GM13977 (cell line): ENCODE measurements at regions not wholly inside any gene's neighbourhood (a gene's known extent, or its start where the extent isn't known, plus 50 kb on each side); places are given as distances from the start of the nearest gene placed in this dataset.

ENCODE experiments used
- DNase-seq: peaks from one replicate; pipeline ENCODE4 v3.0.0; 2012; ENCODE audit warnings: low spot score
- in situ Hi-C: fragments of 300-500 bp; cut with MboI; formaldehyde crosslinking; loops from one replicate; pipeline ENCODE4 v1.12.0; 2022; ENCODE audit warnings: low sequenced_read_pairs, low pct_unique_long_range_greater_than_20kb, mixed read lengths, inconsistent platforms; ENCODE audit not compliant: unreplicated experiment
- TF ChIP-seq, protein P1 (sequence below): IDR thresholded peaks from 2 replicates; pipeline ENCODE4 v1.5.1; 2012; ENCODE audit warnings: mild to moderate bottlenecking, control low read depth; ENCODE audit not compliant: insufficient read depth; ENCODE audit errors: extremely low read depth, missing control alignments

DNA sequence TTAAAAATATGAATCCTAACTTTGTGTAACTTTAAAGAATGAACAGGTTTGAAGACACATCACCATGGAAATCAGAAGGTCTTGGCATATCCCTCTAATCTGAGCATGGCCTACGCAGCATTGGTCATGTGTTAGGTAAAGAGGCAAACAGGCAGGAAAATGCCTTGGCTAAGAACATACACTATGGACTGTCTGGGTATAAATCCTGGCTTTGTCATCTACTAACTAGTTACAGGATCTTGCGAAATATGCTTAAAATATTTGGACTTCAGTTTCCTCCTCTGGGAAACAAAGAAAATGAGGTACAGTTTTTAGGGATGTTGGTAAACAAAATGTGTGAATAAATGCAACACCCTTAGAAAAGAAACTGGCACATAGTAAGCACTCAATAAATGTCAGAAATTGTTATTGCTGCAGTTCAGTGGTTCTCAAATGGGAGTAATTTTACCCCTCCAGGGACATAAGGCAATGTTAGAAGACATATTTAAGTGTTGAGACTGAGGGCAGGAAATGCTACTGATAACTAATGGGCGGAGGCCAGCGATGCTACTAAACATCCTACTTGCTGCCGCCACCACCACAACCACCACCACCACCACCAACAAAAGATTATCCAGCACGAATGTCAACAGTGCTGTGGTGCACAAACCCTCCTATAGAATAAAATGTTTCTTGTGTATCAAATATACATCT, 770.8 kb upstream of the SOX9 start:
- DNase-seq: no peak
- in situ Hi-C loops: no loop called here
- TF ChIP-seq, protein P1, sequence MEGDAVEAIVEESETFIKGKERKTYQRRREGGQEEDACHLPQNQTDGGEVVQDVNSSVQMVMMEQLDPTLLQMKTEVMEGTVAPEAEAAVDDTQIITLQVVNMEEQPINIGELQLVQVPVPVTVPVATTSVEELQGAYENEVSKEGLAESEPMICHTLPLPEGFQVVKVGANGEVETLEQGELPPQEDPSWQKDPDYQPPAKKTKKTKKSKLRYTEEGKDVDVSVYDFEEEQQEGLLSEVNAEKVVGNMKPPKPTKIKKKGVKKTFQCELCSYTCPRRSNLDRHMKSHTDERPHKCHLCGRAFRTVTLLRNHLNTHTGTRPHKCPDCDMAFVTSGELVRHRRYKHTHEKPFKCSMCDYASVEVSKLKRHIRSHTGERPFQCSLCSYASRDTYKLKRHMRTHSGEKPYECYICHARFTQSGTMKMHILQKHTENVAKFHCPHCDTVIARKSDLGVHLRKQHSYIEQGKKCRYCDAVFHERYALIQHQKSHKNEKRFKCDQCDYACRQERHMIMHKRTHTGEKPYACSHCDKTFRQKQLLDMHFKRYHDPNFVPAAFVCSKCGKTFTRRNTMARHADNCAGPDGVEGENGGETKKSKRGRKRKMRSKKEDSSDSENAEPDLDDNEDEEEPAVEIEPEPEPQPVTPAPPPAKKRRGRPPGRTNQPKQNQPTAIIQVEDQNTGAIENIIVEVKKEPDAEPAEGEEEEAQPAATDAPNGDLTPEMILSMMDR: no peak

DNA sequence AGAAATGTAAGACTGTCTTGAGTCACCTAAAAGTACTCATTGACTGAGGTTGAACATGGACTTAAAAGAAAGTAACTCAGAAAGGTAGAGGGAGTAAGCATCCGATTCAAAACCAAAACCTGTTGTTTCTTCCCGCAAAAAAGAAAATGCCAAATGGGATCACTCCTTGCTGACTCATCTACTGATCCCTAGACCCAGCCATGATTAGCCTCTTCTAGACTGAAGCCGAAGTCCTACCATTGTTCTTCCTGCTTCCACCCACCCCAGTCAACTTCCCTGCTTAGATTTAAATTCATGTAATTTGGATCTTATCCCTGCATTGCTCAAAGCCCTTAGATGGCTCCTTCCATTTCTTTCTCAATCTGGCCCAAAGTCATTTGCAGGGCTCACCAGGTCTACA, 760.5 kb upstream of the SOX9 start:
- in situ Hi-C loops: no loop called here
- no peak for DNase-seq
- TF ChIP-seq, protein P1: no peak

DNA sequence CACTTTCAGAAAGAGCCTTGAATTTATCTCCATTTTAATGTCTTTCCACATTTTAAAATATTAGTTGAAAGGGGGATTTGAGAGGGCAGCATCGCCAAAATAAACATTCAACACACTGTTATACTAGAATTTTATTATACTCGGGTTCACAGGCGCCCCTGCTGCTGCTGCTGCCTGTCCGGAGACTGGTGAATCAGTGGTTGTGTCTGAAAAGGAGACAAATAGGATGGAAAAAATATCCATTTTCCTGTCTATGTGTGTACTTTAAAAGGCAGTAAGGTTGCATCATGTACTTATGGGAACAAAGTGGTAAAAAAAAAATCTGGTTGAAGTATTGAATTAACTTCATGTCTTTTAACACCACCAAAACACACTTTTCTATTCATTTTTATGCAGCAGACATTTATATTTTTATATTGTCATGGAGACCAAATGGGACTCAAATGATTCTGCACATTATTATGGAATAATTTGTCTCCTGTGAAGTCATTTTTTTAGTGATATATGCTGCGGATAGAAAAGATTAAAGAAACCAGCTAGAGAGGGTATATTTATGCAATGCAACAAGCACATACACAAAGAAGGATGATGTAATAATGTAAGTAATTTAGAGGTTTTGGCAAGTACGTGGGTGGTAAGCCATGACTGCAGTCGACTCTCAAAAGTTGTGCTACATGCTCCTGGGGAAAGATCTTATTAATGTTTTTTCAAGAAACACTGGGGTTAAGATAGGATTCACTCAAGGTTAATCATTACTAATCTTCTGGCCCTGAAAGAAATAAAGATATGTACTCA, 759.0 kb upstream of the SOX9 start:
- DNase-seq: no peak
- in situ Hi-C loops: no loop called here
- TF ChIP-seq, protein P1: no peak

DNA sequence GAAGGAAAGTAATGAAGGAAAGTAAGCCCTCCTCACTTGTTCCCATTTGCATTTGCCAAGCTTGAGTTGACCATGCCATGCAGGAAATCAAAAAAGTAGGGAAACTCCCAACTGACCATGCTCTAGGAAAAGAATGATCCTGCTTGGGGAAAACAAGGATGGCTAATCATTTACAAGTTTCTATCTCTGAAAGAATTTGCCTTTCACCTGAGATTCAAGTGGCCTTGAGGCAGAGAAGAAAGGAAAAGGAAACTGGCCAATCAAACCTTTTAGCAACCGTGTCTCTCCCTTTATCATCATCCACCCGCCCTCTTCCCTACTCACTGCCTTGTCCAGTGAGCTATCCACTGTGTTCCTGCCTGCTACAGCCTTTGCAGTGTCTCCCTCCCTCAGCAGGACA, 757.2 kb upstream of the SOX9 start:
- DNase-seq: no peak
- TF ChIP-seq, protein P1: no peak
- in situ Hi-C loops: no loop called here

- TF ChIP-seq, protein P1: no peak
- no peak for DNase-seq
- in situ Hi-C loops: no loop called here
Observed at GRCh38 chr17:71371809-71372208, 749.0 kb upstream of the SOX9 start.

- DNase-seq: no peak
- in situ Hi-C loops: no loop called here
- TF ChIP-seq, protein P1: no peak
Observed at GRCh38 chr17:71375948-71376347, 744.9 kb upstream of the SOX9 start.
